Heart left ventricle (tissue), 16 donors: ENCODE measurements at regions not wholly inside any gene's neighbourhood (a gene's known extent, or its start where the extent isn't known, plus 50 kb on each side); places are given as distances from the start of the nearest gene placed in this dataset.

ENCODE experiments used
- ATAC-seq, 4 donors: fragments of 200-7000 bp; cut with Tn5 transposase; one replicate each; pipeline ENCODE4 v1.9.1; 2020 to 2022; ENCODE audit warnings: moderate library complexity in 4 of 4, mild to moderate bottlenecking in 3 of 4, moderate number of reproducible peaks in 1 of 4
- DNase-seq, 5 donors: peaks; one replicate each; pipeline ENCODE4 v3.0.0-alpha.2; 2020
- H3K27ac ChIP-seq, 12 donors: fragments of 200-600 bp; sonication (generic) in 4 of 12; one replicate each; pipeline versions ENCODE4 v1.5.0 to v1.8.0; 2016 to 2022; ENCODE audit warnings: mild to moderate bottlenecking in 2 of 12
- H3K27me3 ChIP-seq, 9 donors: fragments of 200-600 bp; sonication (generic) in 2 of 9; one replicate each; pipeline versions ENCODE4 v1.5.1 to v1.8.0; 2016 to 2022; ENCODE audit warnings: mild to moderate bottlenecking in 3 of 9
- H3K36me3 ChIP-seq, 9 donors: fragments of 200-600 bp; sonication (generic) in 2 of 9; one replicate each; pipeline versions ENCODE4 v1.5.0 to v1.8.0; 2018 to 2022; ENCODE audit warnings: mild to moderate bottlenecking in 2 of 9
- H3K4me1 ChIP-seq, 12 donors: fragments of 200-600 bp; sonication (generic) in 4 of 12; one replicate each; pipeline versions ENCODE4 v1.5.0 to v1.8.0; 2016 to 2022; ENCODE audit warnings: mild to moderate bottlenecking in 3 of 12
- H3K4me3 ChIP-seq, 12 donors: fragments of 200-600 bp; sonication (generic) in 4 of 12; one replicate each; pipeline versions ENCODE4 v1.5.0 to v1.8.0; 2017 to 2022; ENCODE audit warnings: mild to moderate bottlenecking in 9 of 12, moderate library complexity in 4 of 12
- H3K9me3 ChIP-seq, 12 donors: fragments of 200-600 bp; sonication (generic) in 4 of 12; one replicate each; pipeline versions ENCODE4 v1.5.0 to v1.8.0; 2016 to 2022; ENCODE audit warnings: mild to moderate bottlenecking in 1 of 12
- CTCF ChIP-seq, 12 donors: fragments of 200-600 bp; sonication (generic) in 4 of 12; IDR thresholded peaks; one replicate each; pipeline versions ENCODE4 v1.5.0 to v1.8.0; 2018 to 2022; ENCODE audit warnings: antibody characterized with exemption in 12 of 12, mild to moderate bottlenecking in 5 of 12
- POLR2A ChIP-seq, 2 donors: fragments of 450-650 bp; IDR thresholded peaks; one replicate each; pipeline ENCODE4 v1.6.1; 2017; ENCODE audit warnings: antibody characterized with exemption in 2 of 2, mild to moderate bottlenecking in 2 of 2, moderate library complexity in 2 of 2
- WGBS, 4 donors: extraction: QIAGEN DNeasy Blood & Tissue Kit in 2 of 4; methylation state at CpG; one replicate each; pipeline versions ENCODE4 v1.1.5 to v1.1.7; 2013 to 2018; 5-methylcytosine and 5-hydroxymethylcytosine counted together
- intact Hi-C, 10 donors: fragments of 100-400 bp; cut with DNase I; formaldehyde crosslinking; loops; one replicate each; pipeline versions ENCODE4 v1.11.1 to v1.14.2; 2022
- donor health status: ischemic (EF 13 %, LVEDD 7.1; RV severe dilation, severe dysfunction).
- donor health status: healthy with polysubstance abuse.
- donor health status: DM: no; HTN: yes; CAD: no.
- donor health status: DM: no; HTN: no; CAD: no.
- donor health status: ischemic (EF 25% LVEDD 6.9; RV normal size, moderate dysfunction).
- donor health status: ischemic (EF 25% LVEDD 5.7; RV mildly dilated, moderate dysfunction).
- donor health status: healthy.
- donor health status: DM: yes; HTN: yes; CAD: no.
- donor health status: ischemic (EF 35%, LVEDD 5.7; RV mildly dilated, moderate dysfunction).
- donor health status: nonischemic (EF 11% LVEDD 7.7; RV severe dilation, severe dysfunction).
- donor health status: DM: yes; HTN: yes; CAD: no.
- donor health status: PGD.
- donor health status: ischemic (EF 29% LVEDD 5.4; RV normal size, mild dysfunction).
- donor health status: nonischemic (EF 23%, LVEDD 6.1; RV moderate dilation, normal function).

GRCh38 chr11:105204636-105205035 is 65.1 kb upstream of the CARD18 start:
- DNase-seq (no peak), ATAC-seq (no peak)
- no peaks in the 10 kb centered on the region for H3K36me3 ChIP-seq
- H3K27ac ChIP-seq: no peak overlapping the region
- H3K9me3 ChIP-seq: no peaks in the 10 kb centered on the region
- intact Hi-C loops: no loop called here
- TF ChIP-seq CTCF (IDR thresholded peaks at IDR 0.05): no peak
- TF ChIP-seq POLR2A (IDR thresholded peaks at IDR 0.05): no peak
- no peaks in the 10 kb centered on the region for H3K27me3 ChIP-seq
- H3K4me3 ChIP-seq: no peak overlapping the region
- H3K4me1 ChIP-seq: peaks cover 0 to 4% (median 0%) of the 10 kb centered on the region in 12 donors

GRCh38 chr11:105203569-105204240 is 64.1 kb upstream of the CARD18 start:
- Histone ChIP-seq H3K4me3 (no peak overlapping the region), H3K27me3 (no peaks in the 10 kb centered on the region), H3K9me3 (no peaks in the 10 kb centered on the region), H3K36me3 (no peaks in the 10 kb centered on the region), H3K4me1 (peaks cover 0 to 4% (median 0%) of the 10 kb centered on the region in 12 donors), H3K27ac (no peak overlapping the region)
- WGBS, 4 donors: 64 to 98% (median 96%) methylated on average over 2 of the region's 2 CpGs
- no peak for TF ChIP-seq POLR2A (IDR thresholded peaks at IDR 0.05)
- no peak for TF ChIP-seq CTCF (IDR thresholded peaks at IDR 0.05)
- no peak for DNase-seq
- ATAC-seq: no peak
- intact Hi-C loops: no loop called here

GRCh38 chr11:105202844-105203548 is 63.4 kb upstream of the CARD18 start:
- 44 to 51% (median 48%) methylated on average over 3 of the region's 3 CpGs for WGBS, 4 donors
- no peak overlapping the region for H3K4me3 ChIP-seq

More at GRCh38 chr11:105202844-105203548, 63.4 kb upstream of the CARD18 start:
- no peak for TF ChIP-seq CTCF (IDR thresholded peaks at IDR 0.05)
- TF ChIP-seq POLR2A (IDR thresholded peaks at IDR 0.05): no peak
- Histone ChIP-seq H3K36me3 (no peaks in the 10 kb centered on the region), H3K4me1 (peaks cover 0 to 4% (median 0%) of the 10 kb centered on the region in 12 donors), H3K27me3 (no peaks in the 10 kb centered on the region), H3K9me3 (no peaks in the 10 kb centered on the region), H3K27ac (no peak overlapping the region)
- intact Hi-C loops: no loop called here
- ATAC-seq: no peak
- no peak for DNase-seq
